WTC11 (cell line): ENCODE measurements at regions not wholly inside any gene's neighbourhood (a gene's known extent, or its start where the extent isn't known, plus 50 kb on each side); places are given as distances from the start of the nearest gene placed in this dataset.

Experiments
- ATAC-seq: fragments of 200-7000 bp; cut with Tn5 transposase; 2 replicates; pipeline ENCODE4 v1.10.0; 2021; ENCODE audit warnings: mild to moderate bottlenecking, moderate library complexity
- CTCF ChIA-PET: fragments of 300-600 bp; sonication (Branson Sonifier 250); formaldehyde crosslinking; loops from one replicate; lab custom pipeline; 2021; ENCODE audit warnings: antibody characterized with exemption; lab: Charles Lee
- POLR2A ChIA-PET: fragments of 350-600 bp; sonication (Branson Sonifier 250); formaldehyde crosslinking; loops from one replicate; lab custom pipeline; 2021; ENCODE audit warnings: antibody characterized with exemption; lab: Charles Lee
- DNase-seq: peaks from one replicate; pipeline ENCODE4 v3.0.0; 2021; ENCODE audit warnings: low spot score
- H3K27ac Mint-ChIP-seq: 2 replicates; pipeline ENCODE4 v1.8.0; 2021; ENCODE audit warnings: mixed read lengths
- H3K27me3 Mint-ChIP-seq: 2 replicates; pipeline ENCODE4 v1.8.0; 2021; ENCODE audit warnings: low read depth, mild to moderate bottlenecking, moderate library complexity, mixed read lengths
- H3K36me3 Mint-ChIP-seq: 2 replicates; pipeline ENCODE4 v1.8.0; 2021; ENCODE audit warnings: mixed read lengths
- H3K4me1 Mint-ChIP-seq: 2 replicates; pipeline ENCODE4 v1.8.0; 2022; ENCODE audit warnings: mixed read lengths
- H3K4me3 Mint-ChIP-seq: 2 replicates; pipeline ENCODE4 v1.8.0; 2021; ENCODE audit warnings: mild to moderate bottlenecking, moderate library complexity, mixed read lengths
- H3K9me3 Mint-ChIP-seq: 2 replicates; pipeline ENCODE4 v1.8.0; 2021; ENCODE audit warnings: mixed read lengths
- CBFB ChIP-seq: sonication (generic); formaldehyde crosslinking; IDR thresholded peaks from 2 replicates; pipeline ENCODE4 v1.8.1; 2022; ENCODE audit warnings: mild to moderate bottlenecking, low read depth, missing genetic modification reagents
- CREB1 ChIP-seq: sonication (generic); formaldehyde crosslinking; IDR thresholded peaks from 2 replicates; pipeline ENCODE4 v1.8.0; 2023; ENCODE audit warnings: mild to moderate bottlenecking, missing genetic modification reagents
- CREM ChIP-seq: sonication (generic); formaldehyde crosslinking; IDR thresholded peaks from 2 replicates; pipeline ENCODE4 v1.8.1; 2022; ENCODE audit warnings: mild to moderate bottlenecking, missing genetic modification reagents, moderate library complexity
- E2F1 ChIP-seq: sonication (generic); formaldehyde crosslinking; IDR thresholded peaks from 2 replicates; pipeline ENCODE4 v1.8.0; 2022; ENCODE audit warnings: mild to moderate bottlenecking, missing genetic modification reagents
- E2F5 ChIP-seq: sonication (generic); formaldehyde crosslinking; IDR thresholded peaks from 2 replicates; pipeline ENCODE4 v1.8.1; 2022; ENCODE audit warnings: mild to moderate bottlenecking, moderate library complexity, missing genetic modification reagents
- EMX1 ChIP-seq: fragments of 250-450 bp; sonication (Bioruptor Pico); IDR thresholded peaks from 2 replicates; pipeline ENCODE4 v1.8.0; 2021; ENCODE audit warnings: mild to moderate bottlenecking
- ESRRA ChIP-seq: sonication (generic); formaldehyde crosslinking; IDR thresholded peaks from 2 replicates; pipeline ENCODE4 v1.8.1; 2022; ENCODE audit warnings: mild to moderate bottlenecking, missing genetic modification reagents, borderline replicate concordance
- ETV6 ChIP-seq: sonication (generic); formaldehyde crosslinking; IDR thresholded peaks from 2 replicates; pipeline ENCODE4 v1.8.1; 2022; ENCODE audit warnings: mild to moderate bottlenecking, missing genetic modification reagents
- FOXJ3 ChIP-seq: sonication (generic); formaldehyde crosslinking; IDR thresholded peaks from 2 replicates; pipeline ENCODE4 v1.9.0; 2021; ENCODE audit warnings: missing genetic modification reagents, mild to moderate bottlenecking, borderline replicate concordance
- FOXK1 ChIP-seq: sonication (generic); formaldehyde crosslinking; IDR thresholded peaks from 2 replicates; pipeline ENCODE4 v1.8.0; 2022; ENCODE audit warnings: mild to moderate bottlenecking, moderate library complexity, missing genetic modification reagents
- GABPB1 ChIP-seq: sonication (generic); formaldehyde crosslinking; IDR thresholded peaks from 2 replicates; pipeline ENCODE4 v1.8.1; 2023; ENCODE audit warnings: mild to moderate bottlenecking, missing genetic modification reagents
- HMGA2 ChIP-seq: fragments of 250-450 bp; sonication (Bioruptor Pico); IDR thresholded peaks from 2 replicates; pipeline ENCODE4 v1.4.0; 2021; ENCODE audit warnings: mild to moderate bottlenecking, moderate library complexity
- IRF1 ChIP-seq: sonication (generic); formaldehyde crosslinking; IDR thresholded peaks from 2 replicates; pipeline ENCODE4 v1.8.0; 2023; ENCODE audit warnings: missing genetic modification reagents
- IRF2 ChIP-seq: sonication (generic); formaldehyde crosslinking; IDR thresholded peaks from 2 replicates; pipeline ENCODE4 v1.8.0; 2022; ENCODE audit warnings: low read depth, missing genetic modification reagents, borderline replicate concordance
- NFYB ChIP-seq: sonication (generic); formaldehyde crosslinking; conservative IDR thresholded peaks from 2 replicates; pipeline ENCODE4 v1.8.0; 2022; ENCODE audit warnings: low read depth, missing genetic modification reagents
- NR2C2 ChIP-seq: sonication (generic); formaldehyde crosslinking; IDR thresholded peaks from 2 replicates; pipeline ENCODE4 v1.8.0; 2022; ENCODE audit warnings: mild to moderate bottlenecking, missing genetic modification reagents
- NR3C1 ChIP-seq: sonication (generic); formaldehyde crosslinking; conservative IDR thresholded peaks from 2 replicates; pipeline ENCODE4 v1.8.1; 2023; ENCODE audit warnings: low read depth, mild to moderate bottlenecking, missing genetic modification reagents
- PREB ChIP-seq: sonication (generic); formaldehyde crosslinking; IDR thresholded peaks from 2 replicates; pipeline ENCODE4 v1.8.1; 2022; ENCODE audit warnings: mild to moderate bottlenecking, missing genetic modification reagents, moderate library complexity, borderline replicate concordance
- RELA ChIP-seq: sonication (generic); formaldehyde crosslinking; IDR thresholded peaks from 2 replicates; pipeline ENCODE4 v1.8.1; 2022; ENCODE audit warnings: missing genetic modification reagents, mild to moderate bottlenecking, borderline replicate concordance
- RORB ChIP-seq: fragments of 250-450 bp; sonication (Bioruptor Pico); IDR thresholded peaks from 2 replicates; pipeline ENCODE4 v1.9.0; 2021; ENCODE audit warnings: mild to moderate bottlenecking
- SMAD4 ChIP-seq: sonication (generic); formaldehyde crosslinking; IDR thresholded peaks from 2 replicates; pipeline ENCODE4 v1.8.0; 2022; ENCODE audit warnings: mild to moderate bottlenecking, missing genetic modification reagents
- SP1 ChIP-seq: sonication (generic); formaldehyde crosslinking; conservative IDR thresholded peaks from 2 replicates; pipeline ENCODE4 v1.8.1; 2022; ENCODE audit warnings: missing genetic modification reagents
- TCF7 ChIP-seq: sonication (generic); formaldehyde crosslinking; IDR thresholded peaks from 2 replicates; pipeline ENCODE4 v1.8.0; 2022; ENCODE audit warnings: mild to moderate bottlenecking, low read depth, missing genetic modification reagents, moderate library complexity
- TEAD1 ChIP-seq: sonication (generic); formaldehyde crosslinking; IDR thresholded peaks from 2 replicates; pipeline ENCODE4 v1.8.0; 2022; ENCODE audit warnings: mild to moderate bottlenecking, missing genetic modification reagents
- USF1 ChIP-seq: sonication (generic); formaldehyde crosslinking; IDR thresholded peaks from 2 replicates; pipeline ENCODE4 v1.8.0; 2022; ENCODE audit warnings: mild to moderate bottlenecking, missing genetic modification reagents
- ZNF232 ChIP-seq: sonication (generic); formaldehyde crosslinking; IDR thresholded peaks from 2 replicates; pipeline ENCODE4 v1.8.0; 2022; ENCODE audit warnings: mild to moderate bottlenecking, missing genetic modification reagents
- ZNF263 ChIP-seq: sonication (generic); formaldehyde crosslinking; IDR thresholded peaks from 2 replicates; pipeline ENCODE4 v1.8.1; 2022; ENCODE audit warnings: low read depth, mild to moderate bottlenecking, moderate library complexity, missing genetic modification reagents
- ZNF396 ChIP-seq: fragments of 250-450 bp; sonication (Bioruptor Pico); IDR thresholded peaks from 2 replicates; pipeline ENCODE4 v1.8.0; 2021; ENCODE audit warnings: mild to moderate bottlenecking, moderate library complexity, borderline replicate concordance
- ZNF423 ChIP-seq: fragments of 250-450 bp; sonication (Bioruptor Pico); IDR thresholded peaks from 2 replicates; pipeline ENCODE4 v2.1.2; 2022; ENCODE audit warnings: mild to moderate bottlenecking, moderate library complexity
- ZNF671 ChIP-seq: fragments of 250-450 bp; sonication (Bioruptor Pico); IDR thresholded peaks from 2 replicates; pipeline ENCODE4 v1.8.0; 2021; ENCODE audit warnings: mild to moderate bottlenecking
- TF ChIP-seq, protein P1 (sequence below): fragments of 200-600 bp; IDR thresholded peaks from 2 replicates; pipeline ENCODE4 v1.8.0; 2022; ENCODE audit warnings: antibody characterized with exemption

DNA sequence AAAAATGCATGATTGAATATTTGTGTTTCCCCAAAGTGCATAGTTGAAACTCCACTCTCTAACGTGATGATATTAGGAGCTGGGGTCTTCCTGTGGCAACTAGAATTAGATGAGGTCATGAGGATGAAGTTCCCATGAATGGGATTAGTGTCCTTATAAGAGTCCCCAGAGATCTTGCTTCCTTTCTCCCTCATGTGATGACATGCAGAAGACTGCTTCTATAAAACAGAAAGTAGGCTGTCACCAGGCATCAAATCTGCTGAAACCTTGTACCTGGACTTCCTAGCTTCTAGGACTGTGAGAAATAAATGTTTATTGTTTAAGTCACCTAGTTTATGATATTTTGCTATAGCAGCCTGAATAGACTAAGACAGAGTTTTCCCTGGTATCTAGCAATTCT lies 586.5 kb upstream of the EPHA7 start (continued):
- TF ChIP-seq CREB1 (no peak), USF1 (CRISPR knock-in tag) (no peak), HMGA2 (CRISPR knock-in tag) (no peak)

DNA sequence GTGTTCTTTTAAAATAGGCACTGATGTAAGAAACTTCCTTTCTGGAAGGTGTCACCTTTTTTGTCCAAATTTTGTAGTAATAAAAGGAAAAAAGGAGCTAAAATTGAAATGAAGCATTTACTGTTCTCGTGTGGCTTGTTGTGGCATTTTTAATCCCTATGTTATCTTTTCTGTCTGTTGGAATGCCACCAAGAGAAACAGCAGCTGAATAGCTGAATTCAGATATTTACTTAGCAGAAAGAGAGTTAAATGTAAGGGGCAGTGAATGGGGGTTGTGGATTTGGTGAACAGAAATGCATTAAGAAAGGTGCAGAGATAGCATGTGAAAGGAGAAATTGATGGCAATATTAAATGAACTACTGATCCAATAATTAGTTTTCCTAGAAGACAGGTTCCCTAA lies 573.6 kb upstream of the EPHA7 start:
- DNase-seq (no peak), ATAC-seq (no peak)
- Mint-ChIP-seq H3K4me1 (peaks cover 9% of the 10 kb centered on the region), H3K36me3 (no peaks in the 10 kb centered on the region), H3K27ac (no peak overlapping the region), H3K27me3 (no peaks in the 10 kb centered on the region), H3K9me3 (no peaks in the 10 kb centered on the region)
- ChIA-PET CTCF (interaction anchor here (0.7 kb wide), 1 partner anchor 336 kb away, joined by 4 read pairs; no protein-coding TSS in a partner anchor), POLR2A (no interaction called here)
- TF ChIP-seq IRF1 (CRISPR knock-in tag) = no peak
- no peak for TF ChIP-seq SMAD4
- TF ChIP-seq NR2C2 (CRISPR knock-in tag) = no peak
- no peak for TF ChIP-seq E2F5 (CRISPR knock-in tag)
- no peak for TF ChIP-seq IRF2 (CRISPR knock-in tag)
- TF ChIP-seq, protein P1, sequence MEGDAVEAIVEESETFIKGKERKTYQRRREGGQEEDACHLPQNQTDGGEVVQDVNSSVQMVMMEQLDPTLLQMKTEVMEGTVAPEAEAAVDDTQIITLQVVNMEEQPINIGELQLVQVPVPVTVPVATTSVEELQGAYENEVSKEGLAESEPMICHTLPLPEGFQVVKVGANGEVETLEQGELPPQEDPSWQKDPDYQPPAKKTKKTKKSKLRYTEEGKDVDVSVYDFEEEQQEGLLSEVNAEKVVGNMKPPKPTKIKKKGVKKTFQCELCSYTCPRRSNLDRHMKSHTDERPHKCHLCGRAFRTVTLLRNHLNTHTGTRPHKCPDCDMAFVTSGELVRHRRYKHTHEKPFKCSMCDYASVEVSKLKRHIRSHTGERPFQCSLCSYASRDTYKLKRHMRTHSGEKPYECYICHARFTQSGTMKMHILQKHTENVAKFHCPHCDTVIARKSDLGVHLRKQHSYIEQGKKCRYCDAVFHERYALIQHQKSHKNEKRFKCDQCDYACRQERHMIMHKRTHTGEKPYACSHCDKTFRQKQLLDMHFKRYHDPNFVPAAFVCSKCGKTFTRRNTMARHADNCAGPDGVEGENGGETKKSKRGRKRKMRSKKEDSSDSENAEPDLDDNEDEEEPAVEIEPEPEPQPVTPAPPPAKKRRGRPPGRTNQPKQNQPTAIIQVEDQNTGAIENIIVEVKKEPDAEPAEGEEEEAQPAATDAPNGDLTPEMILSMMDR = no peak
- no peak for TF ChIP-seq ZNF423
- TF ChIP-seq E2F1 (CRISPR knock-in tag) = no peak
- TF ChIP-seq FOXJ3 (CRISPR knock-in tag) = no peak
- TF ChIP-seq FOXK1 = no peak
- no peak for TF ChIP-seq SP1
- no peak for TF ChIP-seq TEAD1 (CRISPR knock-in tag)
- TF ChIP-seq CREM (CRISPR knock-in tag) = no peak
- TF ChIP-seq CBFB (CRISPR knock-in tag) = no peak
- no peak for TF ChIP-seq ZNF232 (CRISPR knock-in tag)
- no peak for TF ChIP-seq TCF7 (CRISPR knock-in tag)
- TF ChIP-seq ZNF263 = no peak
- TF ChIP-seq GABPB1 (CRISPR knock-in tag) = no peak
- TF ChIP-seq NR3C1 (CRISPR knock-in tag) = no peak
- no peak for TF ChIP-seq RELA
- TF ChIP-seq, all 79 proteins: peak for 0
- H3K4me3 Mint-ChIP-seq = no peak overlapping the region

DNA sequence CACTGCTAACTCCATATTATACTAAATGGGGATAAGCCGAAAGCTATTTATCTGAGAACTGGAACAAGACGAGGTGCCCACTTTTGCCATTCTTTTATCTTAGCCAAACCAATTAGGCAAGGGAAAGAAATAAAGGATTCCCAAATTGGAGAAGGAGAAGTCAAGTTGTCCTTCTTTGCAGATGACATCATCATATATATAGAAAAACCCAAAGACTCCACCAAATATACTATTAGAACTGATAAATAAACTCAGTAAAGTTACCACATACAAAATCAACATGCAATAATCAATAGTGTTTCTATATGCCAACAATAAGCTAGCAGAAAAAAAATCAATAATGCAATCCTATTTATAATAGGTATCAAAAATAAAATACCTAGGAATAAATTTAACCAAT lies 570.3 kb upstream of the EPHA7 start:
- ChIA-PET POLR2A (no interaction called here), CTCF (no interaction called here)
- Mint-ChIP-seq H3K4me3 (no peak overlapping the region), H3K36me3 (no peaks in the 10 kb centered on the region), H3K27me3 (no peaks in the 10 kb centered on the region), H3K9me3 (no peaks in the 10 kb centered on the region), H3K4me1 (peaks cover 19% of the 10 kb centered on the region), H3K27ac (no peak overlapping the region)
- DNase-seq = no peak
- ATAC-seq = no peak
- TF ChIP-seq EMX1 = no peak
- TF ChIP-seq ESRRA (CRISPR knock-in tag) = no peak
- no peak for TF ChIP-seq TEAD1 (CRISPR knock-in tag)
- no peak for TF ChIP-seq TCF7 (CRISPR knock-in tag)
- no peak for TF ChIP-seq NFYB
- no peak for TF ChIP-seq FOXK1
- no peak for TF ChIP-seq CREM (CRISPR knock-in tag)
- no peak for TF ChIP-seq ZNF396 (CRISPR knock-in tag)
- TF ChIP-seq PREB (CRISPR knock-in tag) = no peak
- no peak for TF ChIP-seq ZNF232 (CRISPR knock-in tag)
- TF ChIP-seq ZNF671 (CRISPR knock-in tag) = no peak
- no peak for TF ChIP-seq RORB
- TF ChIP-seq ETV6 (CRISPR knock-in tag) = no peak
